ENCODE measurements at regions not wholly inside any gene's neighbourhood (a gene's known extent, or its start where the extent isn't known, plus 50 kb on each side); places are given as distances from the start of the nearest gene placed in this dataset.

- TF ChIP-seq, protein P1, sequence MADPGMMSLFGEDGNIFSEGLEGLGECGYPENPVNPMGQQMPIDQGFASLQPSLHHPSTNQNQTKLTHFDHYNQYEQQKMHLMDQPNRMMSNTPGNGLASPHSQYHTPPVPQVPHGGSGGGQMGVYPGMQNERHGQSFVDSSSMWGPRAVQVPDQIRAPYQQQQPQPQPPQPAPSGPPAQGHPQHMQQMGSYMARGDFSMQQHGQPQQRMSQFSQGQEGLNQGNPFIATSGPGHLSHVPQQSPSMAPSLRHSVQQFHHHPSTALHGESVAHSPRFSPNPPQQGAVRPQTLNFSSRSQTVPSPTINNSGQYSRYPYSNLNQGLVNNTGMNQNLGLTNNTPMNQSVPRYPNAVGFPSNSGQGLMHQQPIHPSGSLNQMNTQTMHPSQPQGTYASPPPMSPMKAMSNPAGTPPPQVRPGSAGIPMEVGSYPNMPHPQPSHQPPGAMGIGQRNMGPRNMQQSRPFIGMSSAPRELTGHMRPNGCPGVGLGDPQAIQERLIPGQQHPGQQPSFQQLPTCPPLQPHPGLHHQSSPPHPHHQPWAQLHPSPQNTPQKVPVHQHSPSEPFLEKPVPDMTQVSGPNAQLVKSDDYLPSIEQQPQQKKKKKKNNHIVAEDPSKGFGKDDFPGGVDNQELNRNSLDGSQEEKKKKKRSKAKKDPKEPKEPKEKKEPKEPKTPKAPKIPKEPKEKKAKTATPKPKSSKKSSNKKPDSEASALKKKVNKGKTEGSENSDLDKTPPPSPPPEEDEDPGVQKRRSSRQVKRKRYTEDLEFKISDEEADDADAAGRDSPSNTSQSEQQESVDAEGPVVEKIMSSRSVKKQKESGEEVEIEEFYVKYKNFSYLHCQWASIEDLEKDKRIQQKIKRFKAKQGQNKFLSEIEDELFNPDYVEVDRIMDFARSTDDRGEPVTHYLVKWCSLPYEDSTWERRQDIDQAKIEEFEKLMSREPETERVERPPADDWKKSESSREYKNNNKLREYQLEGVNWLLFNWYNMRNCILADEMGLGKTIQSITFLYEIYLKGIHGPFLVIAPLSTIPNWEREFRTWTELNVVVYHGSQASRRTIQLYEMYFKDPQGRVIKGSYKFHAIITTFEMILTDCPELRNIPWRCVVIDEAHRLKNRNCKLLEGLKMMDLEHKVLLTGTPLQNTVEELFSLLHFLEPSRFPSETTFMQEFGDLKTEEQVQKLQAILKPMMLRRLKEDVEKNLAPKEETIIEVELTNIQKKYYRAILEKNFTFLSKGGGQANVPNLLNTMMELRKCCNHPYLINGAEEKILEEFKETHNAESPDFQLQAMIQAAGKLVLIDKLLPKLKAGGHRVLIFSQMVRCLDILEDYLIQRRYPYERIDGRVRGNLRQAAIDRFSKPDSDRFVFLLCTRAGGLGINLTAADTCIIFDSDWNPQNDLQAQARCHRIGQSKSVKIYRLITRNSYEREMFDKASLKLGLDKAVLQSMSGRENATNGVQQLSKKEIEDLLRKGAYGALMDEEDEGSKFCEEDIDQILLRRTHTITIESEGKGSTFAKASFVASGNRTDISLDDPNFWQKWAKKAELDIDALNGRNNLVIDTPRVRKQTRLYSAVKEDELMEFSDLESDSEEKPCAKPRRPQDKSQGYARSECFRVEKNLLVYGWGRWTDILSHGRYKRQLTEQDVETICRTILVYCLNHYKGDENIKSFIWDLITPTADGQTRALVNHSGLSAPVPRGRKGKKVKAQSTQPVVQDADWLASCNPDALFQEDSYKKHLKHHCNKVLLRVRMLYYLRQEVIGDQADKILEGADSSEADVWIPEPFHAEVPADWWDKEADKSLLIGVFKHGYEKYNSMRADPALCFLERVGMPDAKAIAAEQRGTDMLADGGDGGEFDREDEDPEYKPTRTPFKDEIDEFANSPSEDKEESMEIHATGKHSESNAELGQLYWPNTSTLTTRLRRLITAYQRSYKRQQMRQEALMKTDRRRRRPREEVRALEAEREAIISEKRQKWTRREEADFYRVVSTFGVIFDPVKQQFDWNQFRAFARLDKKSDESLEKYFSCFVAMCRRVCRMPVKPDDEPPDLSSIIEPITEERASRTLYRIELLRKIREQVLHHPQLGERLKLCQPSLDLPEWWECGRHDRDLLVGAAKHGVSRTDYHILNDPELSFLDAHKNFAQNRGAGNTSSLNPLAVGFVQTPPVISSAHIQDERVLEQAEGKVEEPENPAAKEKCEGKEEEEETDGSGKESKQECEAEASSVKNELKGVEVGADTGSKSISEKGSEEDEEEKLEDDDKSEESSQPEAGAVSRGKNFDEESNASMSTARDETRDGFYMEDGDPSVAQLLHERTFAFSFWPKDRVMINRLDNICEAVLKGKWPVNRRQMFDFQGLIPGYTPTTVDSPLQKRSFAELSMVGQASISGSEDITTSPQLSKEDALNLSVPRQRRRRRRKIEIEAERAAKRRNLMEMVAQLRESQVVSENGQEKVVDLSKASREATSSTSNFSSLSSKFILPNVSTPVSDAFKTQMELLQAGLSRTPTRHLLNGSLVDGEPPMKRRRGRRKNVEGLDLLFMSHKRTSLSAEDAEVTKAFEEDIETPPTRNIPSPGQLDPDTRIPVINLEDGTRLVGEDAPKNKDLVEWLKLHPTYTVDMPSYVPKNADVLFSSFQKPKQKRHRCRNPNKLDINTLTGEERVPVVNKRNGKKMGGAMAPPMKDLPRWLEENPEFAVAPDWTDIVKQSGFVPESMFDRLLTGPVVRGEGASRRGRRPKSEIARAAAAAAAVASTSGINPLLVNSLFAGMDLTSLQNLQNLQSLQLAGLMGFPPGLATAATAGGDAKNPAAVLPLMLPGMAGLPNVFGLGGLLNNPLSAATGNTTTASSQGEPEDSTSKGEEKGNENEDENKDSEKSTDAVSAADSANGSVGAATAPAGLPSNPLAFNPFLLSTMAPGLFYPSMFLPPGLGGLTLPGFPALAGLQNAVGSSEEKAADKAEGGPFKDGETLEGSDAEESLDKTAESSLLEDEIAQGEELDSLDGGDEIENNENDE (IDR thresholded peaks at IDR 0.05; ENCODE audit: insufficient replicate concordance, low read length): no peak
- TF ChIP-seq POLR2AphosphoS5 (IDR thresholded peaks at IDR 0.05; ENCODE audit: low read depth, low read length) (no peak), NANOG (IDR thresholded peaks at IDR 0.05; ENCODE audit: insufficient read depth, low read depth, low read length, poor library complexity, severe bottlenecking) (no peak), PHF8 (conservative IDR thresholded peaks at IDR 0.05; ENCODE audit: low read depth, low read length) (no peak), SAP30 (IDR thresholded peaks at IDR 0.05; ENCODE audit: insufficient read depth, insufficient replicate concordance, low read length) (no peak), JUND (IDR thresholded peaks at IDR 0.05; ENCODE audit: low read length) (no peak), YY1 (IDR thresholded peaks at IDR 0.05; ENCODE audit: low read depth, low read length) (no peak), KDM5A (IDR thresholded peaks at IDR 0.05; ENCODE audit: low read length) (no peak), ASH2L (IDR thresholded peaks at IDR 0.05; ENCODE audit: low read length) (no peak), ZNF274 (IDR thresholded peaks at IDR 0.05; ENCODE audit: borderline replicate concordance, extremely low read depth, low read length) (no peak)
Measured at GRCh38 chr9:79433703-79434102, 138.1 kb upstream of the TLE4 start (continued).
